OCI-LY7 (cell line): ENCODE measurements at regions not wholly inside any gene's neighbourhood (a gene's known extent, or its start where the extent isn't known, plus 50 kb on each side); places are given as distances from the start of the nearest gene placed in this dataset.

Experiments
- BruUV-seq: library from RNA; stranded (reverse); fragments of 400-500 nt; replicated peaks from 2 replicates; lab custom pipeline; 2021; lab: Mats Ljungman, UMichigan
- CTCF ChIA-PET: fragments of 300-600 bp; sonication (Branson Sonifier 250); formaldehyde crosslinking; loops from one replicate; lab custom pipeline; 2022; ENCODE audit warnings: antibody characterized with exemption; ENCODE audit not compliant: unreplicated experiment; lab: Charles Lee
- POLR2A ChIA-PET: fragments of 300-600 bp; sonication (Branson Sonifier 250); formaldehyde crosslinking; loops from one replicate; lab custom pipeline; 2022; ENCODE audit warnings: antibody characterized with exemption; lab: Charles Lee
- DNase-seq: peaks from one replicate; pipeline ENCODE4 v3.0.0-alpha.2; 2015; ENCODE audit warnings: low spot score
- H2AFZ ChIP-seq: fragments of 200-600 bp; sonication (generic), shearing (Covaris generic); 2 replicates; pipeline ENCODE4 v1.6.1; 2014; ENCODE audit warnings: mild to moderate bottlenecking, antibody characterized with exemption, low read length, moderate library complexity
- H3K27ac ChIP-seq: fragments of 200-600 bp; sonication (generic); 2 replicates; pipeline ENCODE4 v1.5.1; 2014; ENCODE audit warnings: mixed run types, low read depth, mild to moderate bottlenecking, moderate library complexity, low read length, inconsistent platforms; ENCODE audit not compliant: poor library complexity, severe bottlenecking
- H3K36me3 ChIP-seq: fragments of 200-600 bp; sonication (generic); 2 replicates; pipeline ENCODE4 v1.6.1; 2014; ENCODE audit warnings: mild to moderate bottlenecking, antibody characterized with exemption, low read length, moderate library complexity, mixed read lengths; ENCODE audit not compliant: insufficient read depth
- H3K4me1 ChIP-seq: fragments of 200-600 bp; sonication (generic); 2 replicates; pipeline ENCODE4 v1.5.1; 2014; ENCODE audit warnings: mild to moderate bottlenecking, low read length; ENCODE audit not compliant: insufficient read depth, poor library complexity, severe bottlenecking
- H3K4me2 ChIP-seq: fragments of 200-600 bp; sonication (generic); 2 replicates; pipeline ENCODE4 v1.6.1; 2014; ENCODE audit warnings: mild to moderate bottlenecking, low read length
- H3K4me3 ChIP-seq: fragments of 200-600 bp; sonication (generic); 2 replicates; pipeline ENCODE4 v1.5.1; 2014; ENCODE audit warnings: mild to moderate bottlenecking, low read depth, low read length; ENCODE audit not compliant: poor library complexity, severe bottlenecking
- H3K79me2 ChIP-seq: fragments of 200-600 bp; sonication (generic); 2 replicates; pipeline ENCODE4 v1.6.1; 2016; ENCODE audit warnings: low read depth, mild to moderate bottlenecking, low read length, moderate library complexity, mixed read lengths; ENCODE audit not compliant: insufficient read depth
- H3K9me2 ChIP-seq: fragments of 200-600 bp; sonication (generic); 2 replicates; pipeline ENCODE4 v1.6.1; 2016; ENCODE audit warnings: mild to moderate bottlenecking, low read length, mixed read lengths; ENCODE audit not compliant: insufficient read depth
- H3K9me3 ChIP-seq: fragments of 200-600 bp; sonication (generic); 2 replicates; pipeline ENCODE4 v1.6.1; 2014; ENCODE audit warnings: mild to moderate bottlenecking, mixed run types, low read length, mixed read lengths
- H4K20me1 ChIP-seq: fragments of 200-600 bp; sonication (generic); 2 replicates; pipeline ENCODE4 v1.6.1; 2014; ENCODE audit warnings: mild to moderate bottlenecking, antibody characterized with exemption, low read length, moderate library complexity, mixed read lengths; ENCODE audit not compliant: insufficient read depth
- EZH2phosphoT487 ChIP-seq: fragments of 200-600 bp; sonication (generic); IDR thresholded peaks from 2 replicates; pipeline ENCODE4 v1.6.1; 2018; ENCODE audit warnings: low read depth, borderline replicate concordance, mild to moderate bottlenecking, mixed run types, antibody characterized with exemption, low read length, moderate library complexity, mixed read lengths
- intact Hi-C: fragments of 100-400 bp; cut with micrococcal nuclease; formaldehyde crosslinking; loops from one replicate; pipeline ENCODE4 v1.10.0; 2022; ENCODE audit not compliant: unreplicated experiment
- TF ChIP-seq, protein P1 (sequence below): fragments of 200-600 bp; sonication (generic); conservative IDR thresholded peaks from 2 replicates; pipeline ENCODE4 v1.5.1; 2014; ENCODE audit warnings: mild to moderate bottlenecking, antibody characterized with exemption, low read length, moderate library complexity, mixed read lengths

DNA sequence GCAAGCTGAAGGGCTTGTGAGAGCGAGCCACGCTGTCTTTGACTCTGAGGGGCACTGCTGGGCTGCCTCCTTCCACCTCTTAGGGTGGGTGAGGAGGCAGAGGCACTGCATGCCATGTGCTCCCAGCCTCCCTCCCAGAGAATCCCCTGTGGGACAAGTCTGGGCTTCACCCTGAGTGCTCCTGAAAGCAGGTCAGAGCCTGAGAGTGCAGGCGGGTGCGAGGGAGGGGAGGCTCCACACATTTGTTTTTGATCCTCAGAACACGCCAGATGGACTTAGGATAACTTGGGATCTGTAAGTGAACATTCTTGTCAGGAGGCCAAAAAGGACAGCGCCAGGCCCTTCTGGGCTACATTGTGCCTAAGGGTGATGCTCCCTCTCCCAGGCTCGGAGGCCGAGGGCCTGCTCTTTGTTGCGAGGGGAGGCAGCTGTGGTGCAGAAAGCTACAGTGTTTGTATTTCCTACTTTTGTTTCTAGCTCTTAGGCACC lies 155.4 kb downstream of the TMX1 start:
- intact Hi-C loops: no loop called here
- Histone ChIP-seq H3K9me2 (no peaks in the 10 kb centered on the region), H3K4me1 (no peaks in the 10 kb centered on the region), H3K27ac (no peak overlapping the region), H2AFZ (no peak overlapping the region), H4K20me1 (no peaks in the 10 kb centered on the region), H3K4me3 (no peak overlapping the region), H3K4me2 (no peak overlapping the region), H3K36me3 (no peaks in the 10 kb centered on the region), H3K9me3 (no peaks in the 10 kb centered on the region), H3K79me2 (no peaks in the 10 kb centered on the region)
- no TSS peak for BruUV-seq
- POLR2A ChIA-PET: no interaction called here
- no peak for DNase-seq
- CTCF ChIA-PET: no interaction called here
- TF ChIP-seq EZH2phosphoT487: no peak
- TF ChIP-seq, protein P1, sequence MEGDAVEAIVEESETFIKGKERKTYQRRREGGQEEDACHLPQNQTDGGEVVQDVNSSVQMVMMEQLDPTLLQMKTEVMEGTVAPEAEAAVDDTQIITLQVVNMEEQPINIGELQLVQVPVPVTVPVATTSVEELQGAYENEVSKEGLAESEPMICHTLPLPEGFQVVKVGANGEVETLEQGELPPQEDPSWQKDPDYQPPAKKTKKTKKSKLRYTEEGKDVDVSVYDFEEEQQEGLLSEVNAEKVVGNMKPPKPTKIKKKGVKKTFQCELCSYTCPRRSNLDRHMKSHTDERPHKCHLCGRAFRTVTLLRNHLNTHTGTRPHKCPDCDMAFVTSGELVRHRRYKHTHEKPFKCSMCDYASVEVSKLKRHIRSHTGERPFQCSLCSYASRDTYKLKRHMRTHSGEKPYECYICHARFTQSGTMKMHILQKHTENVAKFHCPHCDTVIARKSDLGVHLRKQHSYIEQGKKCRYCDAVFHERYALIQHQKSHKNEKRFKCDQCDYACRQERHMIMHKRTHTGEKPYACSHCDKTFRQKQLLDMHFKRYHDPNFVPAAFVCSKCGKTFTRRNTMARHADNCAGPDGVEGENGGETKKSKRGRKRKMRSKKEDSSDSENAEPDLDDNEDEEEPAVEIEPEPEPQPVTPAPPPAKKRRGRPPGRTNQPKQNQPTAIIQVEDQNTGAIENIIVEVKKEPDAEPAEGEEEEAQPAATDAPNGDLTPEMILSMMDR: no peak

DNA sequence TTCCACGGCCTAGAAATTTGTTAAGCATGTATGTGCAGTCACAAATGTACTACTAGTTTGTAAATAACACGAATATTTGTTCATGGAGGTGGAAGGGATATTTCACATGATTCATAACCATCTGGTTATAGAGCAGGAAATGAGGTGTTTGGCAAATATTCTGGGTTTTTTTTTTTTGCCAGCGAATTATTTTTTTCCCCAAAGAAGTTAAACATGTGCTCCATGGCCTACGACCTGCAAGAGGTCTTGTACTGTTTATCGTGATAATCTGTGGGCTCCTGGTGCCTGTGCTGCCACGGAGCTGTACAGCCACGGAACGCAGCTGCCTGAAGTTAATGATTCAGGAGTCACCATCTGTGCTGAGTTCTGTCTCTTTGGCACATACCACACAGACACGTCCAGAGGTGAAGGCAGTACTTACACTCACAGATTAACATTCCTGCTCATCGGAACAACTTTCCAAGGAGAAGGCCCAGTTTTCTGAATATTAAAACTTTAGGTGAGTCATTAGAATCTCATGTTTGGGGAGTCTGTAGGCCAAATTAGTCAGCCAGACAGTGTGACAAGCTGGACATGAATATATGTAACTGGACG lies 156.3 kb downstream of the TMX1 start:
- no peaks in the 10 kb centered on the region for H3K9me3 ChIP-seq
- H3K9me2 ChIP-seq: no peaks in the 10 kb centered on the region
- H2AFZ ChIP-seq: no peak overlapping the region
- no peaks in the 10 kb centered on the region for H3K4me1 ChIP-seq
- TF ChIP-seq, protein P1: no peak
- no peak for TF ChIP-seq EZH2phosphoT487
- no peaks in the 10 kb centered on the region for H3K79me2 ChIP-seq
- ChIA-PET CTCF (no interaction called here), POLR2A (no interaction called here)
- H4K20me1 ChIP-seq: no peaks in the 10 kb centered on the region
- H3K36me3 ChIP-seq: no peaks in the 10 kb centered on the region
- no peak overlapping the region for H3K27ac ChIP-seq
- no peak overlapping the region for H3K4me3 ChIP-seq
- no peak overlapping the region for H3K4me2 ChIP-seq
- BruUV-seq: no TSS peak
- DNase-seq: no peak
- intact Hi-C loops: no loop called here

DNA sequence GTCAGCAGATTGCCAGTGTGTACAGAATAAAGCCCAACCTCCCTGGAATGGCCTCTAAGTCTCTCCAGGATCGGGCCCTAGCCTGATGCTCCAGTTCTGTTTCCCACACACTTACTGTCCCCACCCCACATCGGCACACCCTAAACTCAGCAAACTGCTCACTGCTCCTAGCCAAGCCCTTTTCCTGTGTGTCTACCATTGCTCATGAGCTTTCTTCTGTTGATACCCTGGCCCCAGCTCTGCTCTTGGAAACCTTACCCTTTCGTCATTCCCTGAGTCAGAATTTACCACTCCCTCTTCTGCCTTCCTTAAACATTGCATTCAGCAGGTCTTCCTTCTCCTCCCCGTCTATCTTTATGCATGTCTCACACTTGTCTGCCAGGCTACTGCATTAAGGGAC lies 158.9 kb downstream of the TMX1 start:
- ChIA-PET POLR2A (no interaction called here), CTCF (no interaction called here)
- H3K4me2 ChIP-seq: no peak overlapping the region
- intact Hi-C loops: no loop called here
- TF ChIP-seq EZH2phosphoT487: no peak
- TF ChIP-seq, protein P1: no peak
- BruUV-seq: no TSS peak
- H2AFZ ChIP-seq: no peak overlapping the region
- H3K27ac ChIP-seq: no peak overlapping the region
- no peak for DNase-seq
- H3K9me2 ChIP-seq: no peaks in the 10 kb centered on the region
- H3K79me2 ChIP-seq: no peaks in the 10 kb centered on the region
- H3K36me3 ChIP-seq: no peaks in the 10 kb centered on the region
- H3K4me3 ChIP-seq: no peak overlapping the region
- no peaks in the 10 kb centered on the region for H3K9me3 ChIP-seq
- H4K20me1 ChIP-seq: no peaks in the 10 kb centered on the region
- no peaks in the 10 kb centered on the region for H3K4me1 ChIP-seq
